Bronchial epithelial cell (primary cell): ENCODE measurements at regions not wholly inside any gene's neighbourhood (a gene's known extent, or its start where the extent isn't known, plus 50 kb on each side); places are given as distances from the start of the nearest gene placed in this dataset.
A peak's percentile ranks its signal among the peaks of the same experiment; 100 is the strongest.

Experiments
- DNase-seq: peaks from one replicate; pipeline ENCODE4 v3.0.0-alpha.2; 2010; ENCODE audit warnings: low read depth
- FAIRE-seq: peaks from 2 replicates; lab custom pipeline; 2011; peaks lifted over from hg19 to GRCh38; lab: Jason Lieb, UNC
- H3K27me3 ChIP-seq: 2 replicates; pipeline ENCODE4 v1.5.1; 2011; ENCODE audit warnings: low read length; ENCODE audit not compliant: control insufficient read depth, insufficient read depth
- H3K36me3 ChIP-seq: 2 replicates; pipeline ENCODE4 v1.5.1; 2011; ENCODE audit warnings: low read length; ENCODE audit not compliant: control insufficient read depth, insufficient read depth
- H3K4me3 ChIP-seq: 2 replicates; pipeline ENCODE4 v1.5.1; 2011; ENCODE audit warnings: mild to moderate bottlenecking, low read depth, low read length, control low read depth
- TF ChIP-seq, protein P1 (sequence below): IDR thresholded peaks from 2 replicates; pipeline ENCODE4 v1.5.1; 2011; ENCODE audit warnings: mild to moderate bottlenecking, moderate library complexity, low read length, control low read depth, inconsistent platforms; ENCODE audit not compliant: insufficient read depth, severe bottlenecking

DNA sequence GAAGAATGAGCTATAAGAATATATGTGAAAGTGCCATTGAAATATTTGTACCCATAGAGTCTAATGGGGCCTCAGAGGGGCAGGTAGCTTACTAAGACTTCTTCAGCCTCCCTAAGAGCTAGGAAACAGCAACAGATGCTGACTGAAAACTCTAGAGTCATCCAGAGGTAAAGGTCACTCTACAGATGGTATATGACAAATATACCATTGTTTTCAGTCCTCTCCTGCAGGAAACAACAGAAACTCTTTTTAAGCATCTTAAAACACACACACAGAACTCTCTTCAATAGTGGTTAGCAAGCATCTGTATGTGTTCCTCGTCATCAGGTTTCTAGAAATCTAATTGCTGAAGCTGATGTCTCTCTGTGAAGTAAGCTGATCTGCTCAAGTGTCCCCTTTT lies 313.8 kb upstream of the GATB start:
- FAIRE-seq (no peak), DNase-seq (no peak)
- no peak overlapping the region for H3K4me3 ChIP-seq
- TF ChIP-seq, protein P1, sequence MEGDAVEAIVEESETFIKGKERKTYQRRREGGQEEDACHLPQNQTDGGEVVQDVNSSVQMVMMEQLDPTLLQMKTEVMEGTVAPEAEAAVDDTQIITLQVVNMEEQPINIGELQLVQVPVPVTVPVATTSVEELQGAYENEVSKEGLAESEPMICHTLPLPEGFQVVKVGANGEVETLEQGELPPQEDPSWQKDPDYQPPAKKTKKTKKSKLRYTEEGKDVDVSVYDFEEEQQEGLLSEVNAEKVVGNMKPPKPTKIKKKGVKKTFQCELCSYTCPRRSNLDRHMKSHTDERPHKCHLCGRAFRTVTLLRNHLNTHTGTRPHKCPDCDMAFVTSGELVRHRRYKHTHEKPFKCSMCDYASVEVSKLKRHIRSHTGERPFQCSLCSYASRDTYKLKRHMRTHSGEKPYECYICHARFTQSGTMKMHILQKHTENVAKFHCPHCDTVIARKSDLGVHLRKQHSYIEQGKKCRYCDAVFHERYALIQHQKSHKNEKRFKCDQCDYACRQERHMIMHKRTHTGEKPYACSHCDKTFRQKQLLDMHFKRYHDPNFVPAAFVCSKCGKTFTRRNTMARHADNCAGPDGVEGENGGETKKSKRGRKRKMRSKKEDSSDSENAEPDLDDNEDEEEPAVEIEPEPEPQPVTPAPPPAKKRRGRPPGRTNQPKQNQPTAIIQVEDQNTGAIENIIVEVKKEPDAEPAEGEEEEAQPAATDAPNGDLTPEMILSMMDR = no peak
- peaks cover 2% of the 10 kb centered on the region for H3K27me3 ChIP-seq
- no peaks in the 10 kb centered on the region for H3K36me3 ChIP-seq

DNA sequence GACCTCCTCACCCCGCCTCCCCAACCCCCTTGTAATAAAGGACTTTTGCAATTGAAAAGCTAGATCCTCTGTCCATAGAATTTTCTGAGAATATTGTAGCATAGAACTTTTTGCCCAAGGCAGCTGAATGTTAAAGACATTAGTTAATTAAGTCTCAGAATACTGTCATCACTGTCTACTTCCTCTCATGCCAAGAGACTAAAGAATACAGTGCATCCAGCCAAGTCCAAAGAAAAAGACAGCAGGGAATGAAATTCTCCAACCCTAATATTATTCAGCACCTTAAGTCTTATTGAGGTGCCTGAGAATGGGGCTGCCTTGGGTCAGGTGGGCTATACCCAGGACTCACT lies 313.3 kb upstream of the GATB start:
- peaks cover 2% of the 10 kb centered on the region for H3K27me3 ChIP-seq
- no peak for FAIRE-seq
- DNase-seq = no peak
- H3K36me3 ChIP-seq = no peaks in the 10 kb centered on the region
- TF ChIP-seq, protein P1 = no peak
- no peak overlapping the region for H3K4me3 ChIP-seq

DNA sequence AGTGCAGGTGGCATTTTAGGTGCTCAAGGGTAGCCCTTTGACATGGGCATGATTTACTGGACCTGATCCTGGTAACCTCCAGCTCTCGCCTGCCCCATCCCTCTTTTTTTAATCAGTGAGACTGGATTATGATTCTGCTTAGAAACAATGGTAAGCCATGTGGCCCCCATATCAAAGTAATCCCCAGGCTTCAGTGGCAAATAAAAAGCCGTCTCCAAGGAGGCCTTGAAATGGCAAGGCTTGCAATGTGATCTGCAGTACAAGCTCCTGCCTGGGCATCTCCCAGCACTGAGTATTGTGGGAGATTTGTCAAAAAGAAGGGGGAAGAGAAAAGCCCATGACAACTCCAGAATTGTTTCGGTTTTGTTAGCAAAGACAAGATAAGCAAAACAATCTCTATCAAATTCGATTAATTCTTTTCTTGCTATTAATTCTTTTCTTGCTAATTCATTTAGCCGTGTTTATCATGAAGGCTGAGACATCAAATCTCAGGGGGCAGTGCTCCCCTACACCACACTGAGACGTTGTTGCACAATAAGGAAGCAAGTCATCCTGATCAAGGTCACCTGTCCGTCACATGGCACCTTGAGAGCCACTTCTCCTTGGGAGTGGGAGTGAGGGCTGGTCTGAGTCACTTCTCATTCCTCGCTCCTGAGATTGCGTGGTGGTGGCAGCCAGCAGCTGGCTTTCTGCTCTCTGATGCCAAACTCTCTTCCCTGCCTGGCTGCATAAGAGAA lies 312.7 kb upstream of the GATB start:
- DNase-seq (peak; percentile 51), FAIRE-seq (peak; percentile 7)
- TF ChIP-seq, protein P1 = no peak
- Histone ChIP-seq H3K36me3 (no peaks in the 10 kb centered on the region), H3K27me3 (peaks cover 2% of the 10 kb centered on the region), H3K4me3 (no peak overlapping the region)

DNA sequence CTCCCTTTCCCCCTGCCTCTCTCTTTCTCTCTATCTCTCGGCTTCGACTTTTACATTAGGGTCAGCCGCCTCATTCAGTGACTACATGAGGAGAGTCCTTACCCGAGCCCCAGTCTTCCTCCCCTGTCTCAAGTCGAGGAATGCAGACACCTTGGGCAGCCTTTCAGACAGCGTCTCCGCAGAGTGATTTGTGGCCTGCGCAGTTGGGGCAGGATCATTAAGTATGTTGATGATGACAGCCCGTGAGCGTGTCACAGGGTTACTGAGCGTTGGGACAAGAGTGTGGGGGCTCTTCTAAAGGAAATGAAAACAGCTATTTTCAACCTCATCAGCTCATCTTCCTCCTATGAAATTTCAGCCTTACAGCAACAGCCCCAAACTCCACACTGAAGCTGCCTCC lies 312.1 kb upstream of the GATB start:
- H3K27me3 ChIP-seq = peaks cover 2% of the 10 kb centered on the region
- no peak for FAIRE-seq
- H3K36me3 ChIP-seq = no peaks in the 10 kb centered on the region
- no peak overlapping the region for H3K4me3 ChIP-seq
- DNase-seq = no peak
- TF ChIP-seq, protein P1 = no peak

DNA sequence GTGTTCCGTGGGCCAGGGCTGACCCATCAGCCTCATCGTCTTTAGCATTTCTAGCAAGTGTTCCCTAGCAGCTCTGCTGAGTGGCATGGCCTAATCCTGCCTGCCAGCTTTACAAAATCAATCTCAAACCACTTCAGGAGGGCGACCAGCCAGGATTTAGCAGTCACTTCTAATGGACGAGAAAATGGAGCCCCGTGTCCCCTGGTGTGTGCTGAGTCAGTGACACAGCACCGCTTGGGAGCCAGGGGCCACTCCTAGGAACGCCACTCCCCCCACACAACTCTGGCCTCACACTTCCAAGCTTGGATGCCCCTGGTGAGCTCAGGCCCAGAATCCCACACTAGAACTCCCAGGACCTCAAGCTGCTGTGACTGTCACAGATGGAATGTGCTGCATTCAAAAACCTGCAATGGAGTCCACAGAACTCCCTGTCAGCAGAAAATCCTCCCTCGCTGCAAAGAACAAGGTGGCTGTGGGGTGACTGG lies 311.2 kb upstream of the GATB start:
- TF ChIP-seq, protein P1 = no peak
- FAIRE-seq (no peak), DNase-seq (no peak)
- H3K27me3 ChIP-seq = peaks cover 2% of the 10 kb centered on the region
- H3K36me3 ChIP-seq = no peaks in the 10 kb centered on the region
- H3K4me3 ChIP-seq = no peak overlapping the region

DNA sequence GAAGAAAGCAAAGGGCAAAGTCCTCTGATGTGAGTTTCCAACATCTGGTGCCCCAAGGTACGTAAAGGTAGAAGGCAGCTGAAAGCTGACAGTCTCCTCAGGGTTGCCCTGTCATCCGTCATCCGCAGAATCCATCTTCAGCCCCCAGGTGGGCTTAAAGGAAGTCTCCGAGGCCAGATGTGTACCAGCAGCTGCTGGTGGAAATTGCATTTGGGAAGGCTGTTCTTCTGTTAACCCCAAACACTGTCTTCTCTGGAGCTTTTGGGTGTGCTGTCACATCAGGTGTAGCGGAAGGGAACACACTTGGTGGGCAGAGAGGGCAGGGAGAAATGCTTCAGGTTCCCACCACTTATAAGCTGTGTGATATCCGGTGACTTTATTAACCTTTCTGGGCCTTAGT lies 310.0 kb upstream of the GATB start:
- FAIRE-seq (no peak), DNase-seq (no peak)
- H3K36me3 ChIP-seq = no peaks in the 10 kb centered on the region
- H3K4me3 ChIP-seq = no peak overlapping the region
- peaks cover 2% of the 10 kb centered on the region for H3K27me3 ChIP-seq
- TF ChIP-seq, protein P1 = no peak
